Kidney capillary endothelial cell (primary cell): ENCODE measurements at regions not wholly inside any gene's neighbourhood (a gene's known extent, or its start where the extent isn't known, plus 50 kb on each side); places are given as distances from the start of the nearest gene placed in this dataset.
"Not testable (repeated sequence)": the region's sequence is repeated elsewhere in the genome, so short reads cannot be mapped to it uniquely, and the experiment has no call there.

ENCODE experiments used
- DNase-seq: peaks from one replicate; pipeline ENCODE4 v3.0.0-alpha.2; 2018; ENCODE audit warnings: low spot score

GRCh38 chr7:69436946-69437345 lies 161.3 kb upstream of the AUTS2 start:
- no peak for DNase-seq

- no peak for DNase-seq
These were observed 159.5 kb upstream of the AUTS2 start for GRCh38 chr7:69438584-69439412.

- no peak for DNase-seq
These were observed 158.5 kb upstream of the AUTS2 start for GRCh38 chr7:69439636-69440325.

DNA sequence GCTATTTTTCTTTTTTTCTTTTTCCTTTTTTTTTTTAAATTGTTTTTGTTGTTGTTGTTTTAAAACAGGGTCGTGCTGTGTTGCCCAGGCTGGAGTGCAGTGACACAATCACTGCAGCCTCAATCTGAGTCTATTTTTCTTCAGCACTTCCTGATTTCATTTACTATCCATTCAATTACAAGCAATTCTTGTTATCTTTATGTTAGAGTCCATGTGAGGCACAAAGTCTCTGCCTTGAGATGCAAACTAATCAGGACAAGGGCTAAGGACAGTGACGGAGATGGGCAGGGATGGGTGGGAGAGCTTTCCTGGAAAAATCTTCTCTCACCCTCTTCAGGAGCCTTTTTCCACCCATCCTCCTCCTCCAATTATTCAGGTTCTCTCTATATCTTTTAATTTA lies 157.3 kb upstream of the AUTS2 start:
- DNase-seq, result no peak

DNA sequence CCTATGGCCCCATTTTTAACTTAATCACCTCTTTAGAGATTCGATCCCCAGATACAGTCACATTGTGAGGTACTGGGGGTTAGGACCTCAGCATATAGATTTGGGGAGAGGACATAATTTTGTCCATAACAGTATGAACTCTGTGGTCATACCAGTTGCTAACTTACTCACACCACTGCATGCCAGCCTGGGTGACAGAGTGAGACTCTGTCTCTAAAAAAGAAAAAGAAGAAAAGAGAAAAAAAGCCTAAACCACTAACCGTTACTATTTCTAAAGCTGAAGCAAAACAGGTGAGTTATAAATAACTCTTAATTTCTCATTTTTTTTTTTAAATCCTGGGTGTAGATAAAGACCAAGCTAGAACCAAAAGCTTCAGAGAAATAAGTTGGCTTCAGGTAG lies 155.1 kb upstream of the AUTS2 start:
- DNase-seq, result no peak

DNA sequence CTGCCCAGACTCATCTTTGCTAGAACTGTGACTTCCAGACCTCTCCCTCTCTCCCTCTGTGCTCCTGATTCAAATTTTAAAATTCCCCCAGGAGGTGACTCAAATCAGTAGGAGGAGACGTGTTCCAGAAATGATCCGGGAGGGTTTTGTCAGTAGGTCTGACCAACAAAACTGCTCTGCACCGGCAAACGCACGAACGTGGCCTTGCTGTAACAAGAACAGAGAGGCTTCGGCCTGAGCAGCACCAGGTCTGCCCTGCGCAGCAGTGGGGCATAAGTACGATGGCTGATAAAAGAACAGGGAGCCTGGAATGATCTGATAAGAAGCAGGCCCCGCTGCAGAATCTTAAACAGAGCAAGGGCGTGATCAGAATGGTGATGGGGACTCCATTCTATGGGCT lies 152.7 kb upstream of the AUTS2 start:
- no peak for DNase-seq

DNA sequence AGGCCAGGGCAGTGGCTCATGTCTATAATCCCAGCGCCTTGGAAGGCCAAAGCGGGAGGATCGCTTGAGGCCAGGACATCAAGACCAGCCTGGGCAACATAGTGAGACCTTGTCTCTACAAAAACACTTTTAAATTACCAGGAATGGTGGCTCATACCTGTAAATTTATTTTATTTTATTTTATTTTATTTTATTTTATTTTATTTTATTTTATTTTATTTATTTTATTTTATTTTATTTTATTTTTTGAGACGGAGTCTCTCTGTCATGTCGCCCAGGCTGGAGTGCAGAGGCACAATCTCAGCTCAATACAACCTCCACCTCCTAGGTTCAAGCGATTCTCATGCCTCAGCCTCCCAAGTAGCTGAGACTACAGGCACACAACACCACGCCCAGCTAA lies 152.1 kb upstream of the AUTS2 start:
- not testable (repeated sequence) for DNase-seq

- no peak for DNase-seq
These were observed 150.2 kb upstream of the AUTS2 start for GRCh38 chr7:69448071-69448470.

DNA sequence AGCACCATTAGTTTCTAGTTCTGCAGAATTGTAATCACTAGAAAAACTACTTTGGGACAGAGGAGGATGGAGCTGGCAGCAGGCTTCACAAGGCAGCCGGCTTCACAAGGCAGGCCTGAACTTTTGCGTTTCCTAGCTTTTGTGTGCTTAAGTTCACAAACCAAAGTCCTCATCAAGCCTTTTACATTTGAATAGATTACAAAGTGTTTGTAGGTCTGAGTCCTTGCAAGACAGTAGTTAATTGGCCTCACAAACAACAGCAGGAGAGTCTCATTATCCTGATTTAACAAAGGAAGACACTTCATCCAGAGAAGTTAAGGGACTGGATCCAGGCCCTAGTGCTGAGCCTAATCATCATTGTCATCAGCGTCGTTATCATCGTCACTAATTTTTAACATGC lies 147.8 kb upstream of the AUTS2 start:
- DNase-seq, result no peak

DNA sequence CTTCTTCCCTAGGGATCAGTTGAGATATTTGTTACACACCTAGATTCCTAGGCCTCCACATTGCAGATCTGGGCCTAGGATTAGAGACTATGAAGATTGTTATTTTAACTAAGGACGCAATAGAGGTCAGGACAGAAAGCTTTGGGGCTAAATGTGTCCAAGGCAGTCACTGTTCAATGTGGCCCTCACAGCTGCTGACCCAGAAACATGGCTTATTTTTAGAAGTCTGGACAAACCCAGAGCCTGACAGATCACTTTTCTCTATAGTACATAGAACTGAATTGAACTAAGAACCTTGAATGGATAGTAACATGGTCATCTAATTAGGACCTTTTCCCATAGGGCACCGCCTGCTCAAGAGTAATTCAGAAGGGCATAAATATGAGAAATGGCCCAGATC lies 146.6 kb upstream of the AUTS2 start:
- DNase-seq, result no peak

DNA sequence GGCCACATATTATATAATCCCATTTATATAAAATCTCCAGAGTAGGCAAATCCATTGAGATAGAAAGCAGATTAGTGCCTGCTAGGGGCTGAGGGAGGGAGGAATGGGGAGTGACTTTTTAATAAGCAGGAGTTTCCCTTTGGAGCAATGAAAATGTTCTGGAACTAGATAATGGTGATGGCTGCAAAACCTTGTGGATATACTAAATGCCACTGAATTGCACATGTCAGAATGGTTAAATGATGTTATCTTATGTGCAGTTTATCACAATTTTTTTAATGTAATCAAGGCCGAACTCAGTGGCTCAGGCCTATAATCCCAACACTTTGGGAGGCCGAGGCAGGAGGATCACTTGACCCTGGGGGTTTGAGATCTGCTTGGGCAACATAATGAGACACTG lies 145.5 kb upstream of the AUTS2 start:
- DNase-seq, result no peak

DNA sequence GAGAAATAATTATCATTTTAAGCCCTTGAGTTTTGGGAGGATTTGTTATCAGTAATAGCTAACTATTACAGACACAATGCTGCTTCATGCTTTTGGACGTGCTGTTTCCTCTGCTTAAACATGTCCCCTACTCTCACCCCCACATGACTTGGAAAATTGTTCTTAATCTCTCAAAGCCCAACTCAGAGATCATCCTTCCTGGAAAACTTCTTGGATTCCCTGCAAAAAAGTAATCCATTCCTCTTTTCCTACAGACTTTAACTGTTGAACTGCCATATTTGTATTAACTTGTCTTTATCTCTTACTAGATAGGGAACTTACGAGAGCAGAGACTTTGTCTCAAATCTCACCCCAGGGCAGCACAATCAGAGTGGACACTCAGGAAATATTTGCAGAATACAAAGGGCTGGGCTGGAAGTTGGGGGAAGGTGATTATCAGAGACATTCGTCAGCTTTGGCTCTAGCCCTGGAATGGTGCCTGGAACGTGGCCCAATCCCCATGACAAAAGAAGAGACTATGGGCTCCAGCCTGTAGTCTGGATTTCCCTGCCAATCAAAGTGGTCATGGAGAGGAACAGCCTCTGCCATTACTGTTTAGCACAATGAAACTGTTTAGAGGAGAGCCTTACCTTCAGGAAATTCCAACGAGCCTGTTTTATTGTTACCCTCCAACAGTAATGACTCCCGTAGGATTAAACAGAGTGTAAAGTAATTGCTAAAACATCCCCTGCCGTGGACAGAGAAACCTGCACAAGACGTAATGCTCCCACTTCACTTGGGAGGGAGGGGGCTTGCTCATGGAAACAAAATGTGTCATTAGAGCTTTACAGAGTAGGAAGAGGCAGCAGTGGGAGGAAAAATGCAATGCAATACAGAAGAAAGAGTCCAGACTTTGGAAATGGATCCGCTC lies 140.4 kb upstream of the AUTS2 start:
- DNase-seq, result peak; percentile 70

- DNase-seq, result no peak
These were observed 134.2 kb upstream of the AUTS2 start for GRCh38 chr7:69464035-69464434.

GRCh38 chr7:69465262-69465661 lies 133.0 kb upstream of the AUTS2 start:
- no peak for DNase-seq

DNA sequence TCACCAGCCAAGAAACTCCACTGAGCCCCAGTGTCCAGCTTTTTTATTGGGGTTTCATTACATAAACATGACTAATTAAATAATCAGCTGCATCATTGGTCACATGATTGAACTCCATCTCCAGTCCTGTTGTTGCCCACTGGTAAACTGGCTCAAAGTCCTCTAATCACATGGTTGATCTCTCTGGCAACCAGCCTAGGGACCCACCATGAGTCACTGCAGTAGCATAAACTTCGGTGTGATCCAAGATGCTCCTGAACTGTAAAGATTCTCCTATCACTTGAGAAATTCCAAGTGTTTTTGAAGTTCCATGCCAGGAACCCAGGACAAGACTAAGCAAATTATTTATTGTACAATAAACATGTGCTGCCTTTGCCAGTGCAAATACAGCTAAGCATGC lies 130.4 kb upstream of the AUTS2 start:
- DNase-seq, result no peak

GRCh38 chr7:69476416-69476815 lies 121.9 kb upstream of the AUTS2 start:
- DNase-seq, result no peak

DNA sequence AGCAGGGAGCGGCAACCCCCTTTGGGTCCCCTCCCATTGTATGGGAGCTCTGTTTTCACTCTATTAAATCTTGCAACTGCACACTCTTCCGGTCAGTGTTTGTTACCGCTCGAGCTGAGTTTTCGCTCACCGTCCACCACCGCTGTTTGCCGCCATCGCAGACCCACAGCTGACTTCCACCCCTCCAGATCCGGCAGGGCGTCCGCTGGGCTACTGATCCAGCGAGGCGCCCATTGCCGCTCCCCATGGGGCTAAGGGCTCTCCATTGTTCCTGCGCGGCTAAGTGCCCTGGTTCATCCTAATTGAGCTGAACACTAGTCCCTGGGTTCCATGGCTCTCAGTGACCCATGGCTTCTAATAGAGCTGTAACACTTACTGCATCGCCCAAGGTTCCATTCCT lies 115.6 kb upstream of the AUTS2 start:
- no peak for DNase-seq

GRCh38 chr7:69489533-69489932 lies 108.7 kb upstream of the AUTS2 start:
- no peak for DNase-seq

DNA sequence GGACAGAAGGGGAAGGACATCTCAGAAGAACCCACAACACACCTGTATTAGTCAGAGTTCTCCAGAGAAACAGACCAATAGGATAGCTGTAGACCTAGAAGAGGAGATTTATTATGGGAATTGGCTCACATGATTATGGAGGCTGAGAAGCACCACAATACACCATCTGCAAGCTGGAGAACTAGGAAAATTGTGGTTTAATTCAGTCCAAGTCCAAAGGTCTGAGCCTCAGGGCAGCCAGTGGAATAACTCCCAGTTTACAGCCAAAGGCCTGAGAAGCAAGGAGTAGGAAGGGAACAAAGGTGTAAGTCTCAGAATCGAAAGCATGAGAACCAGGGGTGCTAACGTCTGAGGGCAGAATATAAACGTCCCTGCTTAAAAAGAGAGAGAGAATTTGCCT lies 99.6 kb upstream of the AUTS2 start:
- no peak for DNase-seq

- no peak for DNase-seq
These were observed 95.9 kb upstream of the AUTS2 start for GRCh38 chr7:69502358-69502757.

DNA sequence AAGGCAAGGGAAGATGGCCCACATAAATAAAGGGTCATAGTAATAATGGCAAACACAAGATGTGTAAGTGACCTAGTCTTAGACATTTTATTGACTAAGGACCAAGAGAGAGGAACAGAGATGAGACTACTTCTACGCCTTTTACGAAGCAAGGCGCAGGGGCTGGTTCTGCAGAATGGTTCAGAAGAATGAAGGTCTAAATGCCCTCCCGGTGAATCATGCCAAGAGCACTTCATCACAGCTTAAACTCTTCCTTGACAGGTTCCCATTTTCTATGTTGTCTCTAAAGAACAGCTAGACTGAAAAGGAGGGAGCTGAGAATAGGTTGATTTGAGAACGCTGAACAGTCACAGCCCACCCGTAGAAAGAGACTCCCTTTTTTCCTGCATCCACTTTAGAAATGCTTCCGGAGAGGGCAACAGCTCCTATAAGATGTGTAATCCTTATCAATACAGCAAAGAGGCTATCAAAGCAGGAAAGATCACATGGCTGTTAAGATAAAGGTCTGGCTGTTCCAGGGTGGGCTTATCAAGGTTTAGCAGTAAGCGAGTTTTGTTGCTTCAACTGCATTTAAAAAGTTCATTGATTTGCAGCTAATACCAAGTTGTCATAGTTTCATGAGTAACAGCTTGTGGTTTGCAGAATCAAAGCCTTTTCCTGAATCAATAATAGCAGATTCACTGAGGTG lies 93.4 kb upstream of the AUTS2 start:
- no peak for DNase-seq

DNA sequence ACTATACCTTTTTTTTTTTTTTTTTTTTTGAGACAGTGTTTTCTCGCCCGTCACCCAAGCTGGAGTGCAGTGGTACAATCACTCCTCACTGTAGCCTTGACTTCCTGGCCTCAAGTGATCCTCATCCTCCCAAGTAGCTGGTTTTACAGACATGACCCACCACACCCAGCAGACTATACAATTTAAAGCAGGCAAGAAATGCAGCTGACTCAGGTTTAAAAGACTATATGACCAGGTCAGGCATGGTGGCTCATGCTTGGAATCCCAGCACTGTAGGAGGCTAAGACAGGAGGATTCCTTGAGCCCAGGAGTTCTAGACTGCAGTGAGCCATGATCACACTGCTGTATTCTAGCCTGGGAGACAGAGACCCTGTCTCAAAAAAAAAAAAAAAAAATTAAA lies 89.5 kb upstream of the AUTS2 start:
- no peak for DNase-seq
